GM18499 (cell line): ENCODE measurements at regions not wholly inside any gene's neighbourhood (a gene's known extent, or its start where the extent isn't known, plus 50 kb on each side); places are given as distances from the start of the nearest gene placed in this dataset.
"Not testable (repeated sequence)": the region's sequence is repeated elsewhere in the genome, so short reads cannot be mapped to it uniquely, and the experiment has no call there.

Source experiments
- ATAC-seq: cut with Tn5 transposase; IDR thresholded peaks from one replicate; pipeline ENCODE4 v1.9.1; 2021; ENCODE audit warnings: moderate number of reproducible peaks; ENCODE audit not compliant: insufficient read depth, unreplicated experiment

DNA sequence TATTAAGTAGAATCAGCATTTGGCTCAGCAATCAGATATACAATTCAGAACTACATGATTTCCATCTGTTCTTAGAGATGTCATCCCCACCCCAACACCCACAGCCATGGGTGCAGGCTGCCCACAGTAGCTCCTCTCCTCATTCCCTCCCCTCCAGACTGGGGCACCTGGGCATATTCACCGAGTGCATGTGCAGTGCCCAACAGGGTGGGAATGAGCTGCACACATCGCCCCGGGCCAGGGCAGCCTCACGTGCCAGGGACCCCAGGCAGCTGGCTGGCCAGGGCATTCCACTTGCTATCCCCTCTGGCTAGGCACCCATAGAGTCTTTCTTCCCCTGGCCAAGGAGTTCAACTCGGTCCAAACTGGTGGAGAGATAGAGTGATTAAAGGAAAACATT is 461.9 kb upstream of the NUDT12 start:
- ATAC-seq = no peak

GRCh38 chr5:104023739-104024138 is 461.1 kb upstream of the NUDT12 start:
- no peak for ATAC-seq

- ATAC-seq = no peak
Measured at GRCh38 chr5:104019956-104020355, 457.4 kb upstream of the NUDT12 start.

- ATAC-seq = no peak
Measured at GRCh38 chr5:104018299-104018698, 455.7 kb upstream of the NUDT12 start.

DNA sequence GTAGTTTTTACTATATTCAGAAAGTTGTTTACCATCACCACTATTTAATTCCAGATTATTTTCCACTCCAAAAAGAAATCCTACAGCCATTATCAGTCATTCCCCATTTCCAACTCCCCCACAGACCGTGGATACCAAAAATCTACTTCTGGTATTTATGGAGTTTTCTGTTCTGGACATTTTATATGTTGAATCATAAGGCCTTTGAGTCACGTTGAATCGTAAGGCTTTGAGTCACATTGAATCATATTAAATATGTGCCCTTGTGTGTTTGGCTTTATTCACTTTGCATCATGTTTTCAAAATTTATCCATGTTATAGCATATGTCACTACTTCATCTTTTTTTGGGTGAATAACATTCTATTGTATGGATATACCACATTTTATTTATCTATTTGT is 454.1 kb upstream of the NUDT12 start:
- ATAC-seq = no peak

DNA sequence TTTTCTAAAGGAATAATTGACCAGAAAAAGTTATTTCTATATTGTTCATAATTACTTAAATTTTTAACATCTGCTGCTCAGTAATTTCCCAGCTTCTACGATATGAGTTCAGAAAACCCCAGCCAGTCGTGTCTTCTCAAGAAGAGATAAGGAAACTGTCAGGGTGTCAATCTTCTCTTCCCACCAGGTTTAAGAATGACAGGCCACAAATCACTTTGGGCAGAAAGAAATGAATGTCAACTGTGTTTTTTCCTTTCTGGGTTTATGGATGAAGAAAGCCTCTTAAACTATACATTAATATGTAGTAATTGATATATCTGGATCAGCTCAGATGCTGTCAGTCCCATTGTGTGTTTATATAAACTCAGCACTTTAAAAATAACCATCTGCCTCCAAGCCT is 453.2 kb upstream of the NUDT12 start:
- ATAC-seq = no peak

DNA sequence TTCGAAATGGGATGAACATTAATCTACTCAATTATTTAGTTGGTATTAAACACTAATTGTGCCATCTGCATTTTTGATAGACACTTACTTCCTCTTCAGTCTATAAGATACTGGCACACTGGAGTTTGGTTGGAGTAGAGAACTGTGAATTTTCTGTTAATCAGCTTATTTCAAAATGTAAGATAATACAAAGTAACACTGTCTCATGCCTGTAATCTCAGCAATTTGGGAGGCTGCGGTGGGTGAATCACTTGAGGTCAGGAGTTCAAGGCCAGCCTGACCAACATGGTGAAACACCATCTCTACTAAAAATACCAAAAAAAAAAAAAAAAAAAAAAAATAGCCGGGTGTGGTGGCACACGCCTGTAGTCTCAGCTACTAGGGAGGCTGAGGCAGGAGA is 440.2 kb upstream of the NUDT12 start:
- ATAC-seq = not testable (repeated sequence)

DNA sequence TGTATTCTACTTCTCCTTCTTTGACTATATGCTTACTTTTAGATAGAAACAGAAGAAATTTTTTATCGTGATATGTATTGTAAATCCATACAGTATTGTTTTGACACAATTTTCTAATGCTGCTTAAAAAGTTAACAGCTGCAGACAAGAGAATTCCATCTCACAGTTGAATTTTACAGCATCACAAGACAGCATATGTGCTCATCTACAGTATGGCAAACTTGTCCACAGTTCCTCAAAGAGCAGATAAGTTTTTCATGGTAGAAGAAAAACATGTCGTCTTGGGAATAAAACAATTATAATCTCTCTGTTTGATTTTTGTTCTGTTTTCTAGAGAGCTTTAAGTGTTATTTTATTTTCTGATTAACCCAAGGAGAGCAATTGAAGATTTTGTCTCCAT is 438.5 kb upstream of the NUDT12 start:
- ATAC-seq = no peak

DNA sequence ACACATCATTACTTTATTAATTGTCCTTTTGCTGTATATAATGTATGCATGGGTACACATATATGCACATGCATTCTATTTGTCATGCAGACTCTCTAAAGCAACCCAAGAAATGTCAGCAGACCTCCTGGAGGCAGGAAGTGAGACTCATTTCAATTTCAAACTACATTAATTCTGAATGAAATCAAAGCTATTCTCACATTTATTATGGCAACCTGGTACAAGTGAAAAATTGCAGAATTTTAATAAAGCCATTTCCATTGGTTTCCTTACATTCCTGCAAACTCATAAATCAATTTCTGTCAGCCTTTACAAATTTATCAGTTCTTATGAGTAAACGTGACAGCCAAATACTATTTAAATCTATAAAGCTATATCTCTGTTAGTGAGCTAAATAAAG is 430.4 kb upstream of the NUDT12 start:
- no peak for ATAC-seq

DNA sequence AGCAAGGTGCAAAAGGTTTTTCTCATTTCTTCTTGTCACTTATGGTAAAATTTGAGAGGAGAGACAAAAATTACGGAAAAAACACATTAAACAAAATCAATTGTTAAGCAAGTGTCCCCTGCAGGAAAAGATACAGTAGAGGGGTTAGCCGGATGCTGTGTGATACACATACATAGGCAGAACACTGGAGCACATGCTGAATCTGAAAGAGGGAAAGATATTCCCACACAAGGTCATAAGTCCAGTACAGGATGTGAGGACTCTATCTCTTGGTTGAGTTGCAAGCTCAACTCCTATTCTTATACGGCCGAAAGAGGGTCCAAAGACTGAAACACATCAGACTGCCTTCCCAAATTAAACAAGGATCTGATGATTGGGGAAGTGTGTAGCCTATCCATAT is 427.5 kb upstream of the NUDT12 start:
- no peak for ATAC-seq

DNA sequence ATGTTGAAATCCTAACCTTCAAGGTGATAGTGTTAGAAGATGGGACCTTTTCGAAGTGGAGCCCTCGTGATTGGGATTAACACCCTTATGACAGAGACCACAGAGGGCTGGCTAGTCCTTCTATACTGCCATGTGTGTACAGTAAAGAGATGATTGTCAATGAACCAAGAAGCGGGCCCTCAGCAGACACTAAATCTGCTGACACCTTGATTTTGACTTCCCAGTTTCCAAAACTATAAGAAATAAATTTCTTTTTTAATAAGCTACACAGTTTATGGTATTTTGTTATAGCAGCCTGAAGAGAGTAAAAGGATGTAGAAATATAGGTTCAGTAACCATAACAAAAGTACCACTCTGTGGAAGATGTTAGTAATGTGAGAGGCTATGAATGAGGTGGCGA is 419.0 kb upstream of the NUDT12 start:
- ATAC-seq = no peak

GRCh38 chr5:103973669-103974068 is 411.1 kb upstream of the NUDT12 start:
- ATAC-seq = no peak

DNA sequence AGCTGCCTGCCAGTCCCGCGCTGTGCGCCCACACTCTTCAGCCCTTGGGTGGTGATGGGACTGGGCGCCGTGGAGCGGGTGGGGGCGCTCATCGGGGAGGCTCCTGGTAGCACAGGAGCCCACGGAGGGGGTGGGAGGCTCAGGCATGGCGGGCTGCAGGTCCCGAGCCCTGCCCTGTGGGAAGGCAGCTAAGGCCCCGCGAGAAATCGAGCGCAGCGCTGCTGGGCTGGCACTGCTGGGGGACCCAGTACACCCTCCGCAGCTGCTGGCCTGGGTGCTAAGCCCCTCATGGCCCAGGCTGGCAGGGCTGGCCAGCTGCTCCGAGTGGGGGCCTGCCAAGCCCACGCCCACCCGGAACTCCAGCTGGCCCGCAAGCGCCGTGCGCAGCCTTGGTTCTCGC is 403.7 kb upstream of the NUDT12 start:
- not testable (repeated sequence) for ATAC-seq

- no peak for ATAC-seq
Measured at GRCh38 chr5:103962023-103962422, 399.4 kb upstream of the NUDT12 start.

DNA sequence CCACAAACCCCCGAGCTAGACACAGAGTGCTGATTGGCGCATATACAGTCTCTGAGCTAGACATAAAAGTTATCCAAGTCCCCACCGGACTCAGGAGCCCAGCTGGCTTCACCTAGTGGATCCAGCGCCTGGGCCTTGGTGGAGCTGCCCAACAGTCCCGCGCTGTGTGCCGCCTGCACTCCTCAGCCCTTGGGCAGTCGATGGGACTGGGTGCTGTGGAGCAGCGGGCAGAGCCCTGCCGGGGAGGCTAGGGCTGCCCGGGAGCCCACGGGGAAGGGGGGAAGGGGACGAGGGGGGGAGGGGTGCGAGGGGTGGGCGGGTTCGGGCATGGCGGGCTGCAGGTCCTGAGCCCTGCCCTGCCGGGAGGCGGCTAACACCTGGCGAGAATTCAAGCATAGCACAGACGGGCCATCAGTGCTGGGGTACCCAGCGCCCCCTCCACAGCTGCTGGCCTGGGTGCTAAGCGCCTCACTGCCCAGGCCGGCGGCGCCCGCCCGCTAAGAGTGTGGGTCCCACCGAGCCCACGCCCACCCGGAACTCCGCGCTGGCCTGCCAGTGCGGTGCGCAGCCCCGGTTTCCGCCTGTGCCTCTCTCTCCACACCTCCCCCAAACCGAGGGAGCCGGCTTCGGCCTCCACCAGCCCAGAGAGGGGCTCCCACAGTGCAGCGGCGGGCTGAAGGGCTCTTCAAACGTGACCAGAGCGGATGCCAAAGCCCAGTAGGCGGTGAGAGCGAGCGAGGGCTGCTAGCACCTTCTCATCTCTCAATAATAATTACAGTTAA is 391.2 kb upstream of the NUDT12 start:
- ATAC-seq = no peak

DNA sequence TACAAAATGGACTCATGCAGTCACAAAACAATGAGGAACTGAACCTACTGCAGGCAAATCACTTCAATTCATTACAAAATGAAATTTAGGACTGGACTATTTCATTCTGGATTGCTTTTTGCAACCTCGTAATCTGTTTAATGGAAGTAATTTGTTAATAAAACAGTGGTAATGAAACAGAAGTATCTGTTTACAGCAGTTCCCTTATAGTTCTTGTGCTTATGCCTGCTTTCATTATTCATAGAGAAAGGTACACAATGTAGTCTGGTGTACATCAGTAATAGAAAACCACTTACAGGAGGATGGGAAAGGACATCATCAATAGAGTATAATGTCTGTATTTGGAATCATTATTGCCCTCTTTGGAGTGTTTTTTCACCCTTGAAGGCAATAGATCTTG is 389.2 kb upstream of the NUDT12 start:
- ATAC-seq = no peak

- ATAC-seq = no peak
Measured at GRCh38 chr5:103943230-103943629, 380.6 kb upstream of the NUDT12 start.

GRCh38 chr5:103942587-103943186 is 380.1 kb upstream of the NUDT12 start:
- no peak for ATAC-seq

DNA sequence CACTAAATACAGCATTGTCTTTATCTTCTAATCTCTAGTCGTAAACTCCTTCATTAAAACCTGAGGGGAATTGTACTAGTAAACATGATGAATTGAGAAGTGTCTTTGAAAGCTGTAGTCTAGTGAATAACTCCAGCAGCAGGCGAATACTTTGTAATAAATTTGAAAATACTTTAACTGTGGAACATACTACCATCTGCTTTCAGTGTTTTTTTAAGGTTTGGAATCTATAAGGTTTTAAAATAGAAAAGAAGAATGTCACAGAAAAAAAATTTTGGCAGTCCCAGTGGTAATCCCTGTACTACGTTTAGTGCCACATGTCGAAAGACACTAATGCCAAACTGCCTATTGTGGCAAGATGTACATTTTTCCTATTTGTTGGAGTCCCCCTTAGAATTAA is 379.0 kb upstream of the NUDT12 start:
- ATAC-seq = no peak

- no peak for ATAC-seq
Measured at GRCh38 chr5:103938146-103938695, 375.6 kb upstream of the NUDT12 start.

DNA sequence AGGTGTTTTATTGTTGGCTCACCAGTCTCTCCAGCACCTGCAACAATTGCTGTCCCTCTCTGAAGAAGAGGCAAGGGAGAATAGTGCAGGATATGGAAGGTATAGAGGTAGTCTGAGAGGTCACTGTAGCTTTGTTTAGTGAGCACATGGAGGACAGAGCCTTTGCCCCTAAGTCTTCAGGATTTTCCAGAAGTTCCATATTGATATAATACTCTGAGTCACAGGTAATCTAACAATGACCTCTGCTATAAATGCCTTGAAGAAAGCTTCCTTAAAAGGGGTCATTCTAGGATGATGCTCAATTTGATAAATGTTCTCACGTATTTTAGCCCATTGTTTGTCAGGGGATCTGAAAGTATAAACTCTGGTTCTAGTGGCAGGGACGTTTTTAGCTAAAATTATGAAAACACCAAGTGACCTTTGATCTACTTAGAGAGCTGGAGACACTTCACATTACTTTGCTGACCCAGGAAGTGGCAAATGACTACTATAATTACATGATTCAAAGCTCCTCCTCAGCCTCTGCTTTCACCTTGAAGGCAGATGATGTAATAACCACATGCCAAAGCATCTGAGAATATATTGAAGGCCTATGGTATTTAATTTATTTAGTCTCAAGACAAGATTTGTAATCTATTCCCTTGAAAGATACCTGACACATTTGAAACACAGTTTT is 366.9 kb upstream of the NUDT12 start:
- ATAC-seq = no peak
